ENCODE measurements at regions not wholly inside any gene's neighbourhood (a gene's known extent, or its start where the extent isn't known, plus 50 kb on each side); places are given as distances from the start of the nearest gene placed in this dataset.

GRCh38 chr6:150740453-150740852 lies 125.0 kb upstream of the MTHFD1L start:
- DNase-seq (ENCODE audit: low read depth): no peak
- no peak for TF ChIP-seq CTCF (IDR thresholded peaks at IDR 0.05; ENCODE audit: insufficient read depth, low read depth, low read length, missing control alignments)
- H3K4me3 ChIP-seq (ENCODE audit: low read length): no peak overlapping the region

GRCh38 chr6:150741633-150742200 lies 123.8 kb upstream of the MTHFD1L start:
- no peak overlapping the region for H3K4me3 ChIP-seq (ENCODE audit: low read length)
- DNase-seq (ENCODE audit: low read depth): peak; percentile 19
- peak; percentile 28 for TF ChIP-seq CTCF (IDR thresholded peaks at IDR 0.05; ENCODE audit: insufficient read depth, low read depth, low read length, missing control alignments)

GRCh38 chr6:150744522-150745260 lies 120.8 kb upstream of the MTHFD1L start:
- DNase-seq (ENCODE audit: low read depth): no peak
- no peak overlapping the region for H3K4me3 ChIP-seq (ENCODE audit: low read length)
- no peak for TF ChIP-seq CTCF (IDR thresholded peaks at IDR 0.05; ENCODE audit: insufficient read depth, low read depth, low read length, missing control alignments)

- no peak overlapping the region for H3K4me3 ChIP-seq (ENCODE audit: low read length)
- no peak for DNase-seq (ENCODE audit: low read depth)
- no peak for TF ChIP-seq CTCF (IDR thresholded peaks at IDR 0.05; ENCODE audit: insufficient read depth, low read depth, low read length, missing control alignments)
Observed at GRCh38 chr6:150745896-150746295, 119.6 kb upstream of the MTHFD1L start.

GRCh38 chr6:150747155-150747554 lies 118.3 kb upstream of the MTHFD1L start:
- peak; percentile 53 for DNase-seq (ENCODE audit: low read depth)
- no peak overlapping the region for H3K4me3 ChIP-seq (ENCODE audit: low read length)
- TF ChIP-seq CTCF (IDR thresholded peaks at IDR 0.05; ENCODE audit: insufficient read depth, low read depth, low read length, missing control alignments): no peak

GRCh38 chr6:150749091-150749670 lies 116.3 kb upstream of the MTHFD1L start:
- no peak for DNase-seq (ENCODE audit: low read depth)
- TF ChIP-seq CTCF (IDR thresholded peaks at IDR 0.05; ENCODE audit: insufficient read depth, low read depth, low read length, missing control alignments): no peak
- H3K4me3 ChIP-seq (ENCODE audit: low read length): no peak overlapping the region
